Heart left ventricle (tissue), 13 donors: ENCODE measurements at regions not wholly inside any gene's neighbourhood (a gene's known extent, or its start where the extent isn't known, plus 50 kb on each side); places are given as distances from the start of the nearest gene placed in this dataset.

Experiments
- CTCF ChIP-seq, 12 donors: fragments of 200-600 bp; sonication (generic) in 4 of 12; IDR thresholded peaks; one replicate each; pipeline versions ENCODE4 v1.5.0 to v1.8.0; 2018 to 2022; ENCODE audit warnings: antibody characterized with exemption in 12 of 12, mild to moderate bottlenecking in 5 of 12
- POLR2A ChIP-seq, 2 donors: fragments of 450-650 bp; IDR thresholded peaks; one replicate each; pipeline ENCODE4 v1.6.1; 2017; ENCODE audit warnings: antibody characterized with exemption in 2 of 2, mild to moderate bottlenecking in 2 of 2, moderate library complexity in 2 of 2
- donor health status: ischemic (EF 13 %, LVEDD 7.1; RV severe dilation, severe dysfunction).
- donor health status: DM: no; HTN: yes; CAD: no.
- donor health status: DM: no; HTN: no; CAD: no.
- donor health status: ischemic (EF 25% LVEDD 6.9; RV normal size, moderate dysfunction).
- donor health status: ischemic (EF 25% LVEDD 5.7; RV mildly dilated, moderate dysfunction).
- donor health status: ischemic (EF 35%, LVEDD 5.7; RV mildly dilated, moderate dysfunction).
- donor health status: nonischemic (EF 11% LVEDD 7.7; RV severe dilation, severe dysfunction).
- donor health status: DM: yes; HTN: yes; CAD: no.
- donor health status: PGD.
- donor health status: ischemic (EF 29% LVEDD 5.4; RV normal size, mild dysfunction).
- donor health status: nonischemic (EF 23%, LVEDD 6.1; RV moderate dilation, normal function).

GRCh38 chr3:195007766-195008165 lies 263.2 kb downstream of the XXYLT1 start:
- TF ChIP-seq POLR2A (IDR thresholded peaks at IDR 0.05) (no peak), CTCF (IDR thresholded peaks at IDR 0.05) (no peak)
